ENCODE measurements at regions not wholly inside any gene's neighbourhood (a gene's known extent, or its start where the extent isn't known, plus 50 kb on each side); places are given as distances from the start of the nearest gene placed in this dataset.
"Not testable (repeated sequence)": the region's sequence is repeated elsewhere in the genome, so short reads cannot be mapped to it uniquely, and the experiment has no call there.

- no peak for DNase-seq
These were observed 181.2 kb upstream of the RAB6C start for GRCh38 chr2:129798301-129798581.

GRCh38 chr2:129798626-129799025, 180.8 kb upstream of the RAB6C start:
- DNase-seq = no peak

- DNase-seq = no peak
These were observed 180.2 kb upstream of the RAB6C start for GRCh38 chr2:129799036-129799958.

GRCh38 chr2:129800285-129800684, 179.2 kb upstream of the RAB6C start:
- DNase-seq = no peak

GRCh38 chr2:129800686-129801085, 178.8 kb upstream of the RAB6C start:
- no peak for DNase-seq

GRCh38 chr2:129801575-129801974, 177.9 kb upstream of the RAB6C start:
- no peak for DNase-seq

- no peak for DNase-seq
These were observed 177.2 kb upstream of the RAB6C start for GRCh38 chr2:129802290-129802689.

- DNase-seq = no peak
These were observed 176.4 kb upstream of the RAB6C start for GRCh38 chr2:129803032-129803431.

- DNase-seq = no peak
These were observed 175.6 kb upstream of the RAB6C start for GRCh38 chr2:129803871-129804270.

GRCh38 chr2:129805899-129806298, 173.6 kb upstream of the RAB6C start:
- no peak for DNase-seq

- DNase-seq = no peak
These were observed 173.1 kb upstream of the RAB6C start for GRCh38 chr2:129806317-129806716.

GRCh38 chr2:129806990-129807389, 172.5 kb upstream of the RAB6C start:
- no peak for DNase-seq

- DNase-seq = not testable (repeated sequence)
These were observed 171.7 kb upstream of the RAB6C start for GRCh38 chr2:129807642-129808338.

GRCh38 chr2:129810521-129810920, 168.9 kb upstream of the RAB6C start:
- DNase-seq = no peak

GRCh38 chr2:129812071-129812470, 167.4 kb upstream of the RAB6C start:
- peak; percentile 25 to 72 for DNase-seq

GRCh38 chr2:129812654-129813053, 166.8 kb upstream of the RAB6C start:
- no peak for DNase-seq

- no peak for DNase-seq
These were observed 166.1 kb upstream of the RAB6C start for GRCh38 chr2:129813404-129813803.

- DNase-seq = no peak
These were observed 162.5 kb upstream of the RAB6C start for GRCh38 chr2:129816813-129817574.

GRCh38 chr2:129819855-129820254, 159.6 kb upstream of the RAB6C start:
- no peak for DNase-seq

GRCh38 chr2:129820908-129821307, 158.6 kb upstream of the RAB6C start:
- DNase-seq = no peak

- no peak for DNase-seq
These were observed 158.0 kb upstream of the RAB6C start for GRCh38 chr2:129821445-129821844.

GRCh38 chr2:129823044-129823443, 156.4 kb upstream of the RAB6C start:
- DNase-seq = no peak

- DNase-seq = no peak
These were observed 152.0 kb upstream of the RAB6C start for GRCh38 chr2:129827311-129828090.
